ENCODE measurements at regions not wholly inside any gene's neighbourhood (a gene's known extent, or its start where the extent isn't known, plus 50 kb on each side); places are given as distances from the start of the nearest gene placed in this dataset.
A peak's percentile ranks its signal among the peaks of the same experiment; 100 is the strongest.

DNA sequence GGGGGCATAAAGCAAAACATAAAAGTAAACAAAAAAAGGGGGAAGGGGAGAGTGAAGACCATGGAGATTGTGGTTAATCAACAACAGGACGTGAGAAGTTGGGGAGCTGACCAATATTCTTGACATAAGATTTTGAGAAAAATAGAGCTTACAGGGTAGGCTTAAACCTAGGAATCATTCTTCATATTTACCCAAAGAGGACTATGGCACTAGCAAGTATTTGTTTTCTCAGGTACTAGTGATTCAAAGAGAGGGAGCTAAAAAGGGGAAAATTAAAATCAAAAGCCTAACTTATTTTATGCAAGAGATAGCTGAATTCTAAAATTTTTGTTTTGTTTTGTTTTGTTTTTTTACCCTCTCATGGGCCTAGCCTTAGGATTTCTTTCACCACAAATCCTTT is 427.5 kb downstream of the PIK3R1 start:
- Mint-ChIP-seq H3K4me1 (peaks cover 17% of the 10 kb centered on the region), H3K27ac (no peak overlapping the region), H3K27me3 (no peaks in the 10 kb centered on the region), H3K4me3 (no peak overlapping the region), H3K9me3 (ENCODE audit: insufficient read depth) (no peaks in the 10 kb centered on the region)
- no peak overlapping the region for H3K9ac ChIP-seq (ENCODE audit: low read length)
- no peak overlapping the region for H3K4me3 ChIP-seq (ENCODE audit: control extremely low read depth in 1 of 5, extremely low read depth in 1 of 5, insufficient read depth in 1 of 5, low read depth in 2 of 5, low read length in 4 of 5)
- intact Hi-C loops (cut with micrococcal nuclease) = loop anchor here (10.0 kb wide), 1 partner anchor 358 kb away; no protein-coding TSS in a partner anchor
- no peaks in the 10 kb centered on the region for H3K36me3 ChIP-seq (replicated peaks in 1 of 2; ENCODE audit: control extremely low read depth in 1 of 2, control insufficient read depth in 1 of 2, extremely low read depth in 1 of 2, insufficient read depth in 2 of 2, low read length in 1 of 2)
- H3K4me1 ChIP-seq (ENCODE audit: control insufficient read depth in 2 of 2, insufficient read depth in 2 of 2, low read length in 2 of 2) = peaks cover 0 to 17% of the 10 kb centered on the region in 2 donors
- ChIA-PET CTCF (interaction anchor here (0.6 kb wide), 1 partner anchor 520 kb away, joined by 3 read pairs; no protein-coding TSS in a partner anchor), POLR2A (no interaction called here)
- H3K9me3 ChIP-seq (ENCODE audit: control extremely low read depth in 1 of 3, control insufficient read depth in 2 of 3, insufficient read depth in 1 of 3, low read length in 2 of 3) = no peaks in the 10 kb centered on the region
- no peaks in the 10 kb centered on the region for H3K79me2 ChIP-seq (ENCODE audit: control insufficient read depth, insufficient read depth, low read length)
- WGBS (ENCODE audit: insufficient coverage) = no CpG with 5 or more reads among the region's 1 CpG
- H3K27me3 ChIP-seq (replicated peaks in 1 of 4; ENCODE audit: control extremely low read depth in 1 of 4, control insufficient read depth in 3 of 4, insufficient read depth in 4 of 4, low read length in 3 of 4) = no peaks in the 10 kb centered on the region
- TF ChIP-seq CTCF (IDR thresholded peaks at IDR 0.05) (no peak), EZH2 (IDR thresholded peaks at IDR 0.05; ENCODE audit: borderline replicate concordance, insufficient read depth, low read depth, low read length, poor library complexity, severe bottlenecking) (no peak)
- no peak overlapping the region for H3K4me2 ChIP-seq (replicated peaks; ENCODE audit: low read depth, low read length, poor library complexity, severe bottlenecking)
- no peak for DNase-seq
- H3K27ac ChIP-seq (ENCODE audit: low read length in 2 of 2) = no peak overlapping the region
- no peak overlapping the region for H2AFZ ChIP-seq (ENCODE audit: insufficient read depth, low read depth, low read length, poor library complexity, severe bottlenecking)
- no peaks in the 10 kb centered on the region for H4K20me1 ChIP-seq (ENCODE audit: control insufficient read depth, insufficient read depth, low read length, poor library complexity, severe bottlenecking)
- no peak for ATAC-seq (ENCODE audit: low read depth)

GRCh38 chr5:68644971-68645370 is 429.4 kb downstream of the PIK3R1 start:
- no peaks in the 10 kb centered on the region for H4K20me1 ChIP-seq (ENCODE audit: control insufficient read depth, insufficient read depth, low read length, poor library complexity, severe bottlenecking)
- H3K27ac Mint-ChIP-seq = peak overlapping the region; percentile 8
- H3K4me1 Mint-ChIP-seq = peaks cover 17% of the 10 kb centered on the region
- H3K27me3 Mint-ChIP-seq = no peaks in the 10 kb centered on the region
- H3K36me3 ChIP-seq (replicated peaks in 1 of 2; ENCODE audit: control extremely low read depth in 1 of 2, control insufficient read depth in 1 of 2, extremely low read depth in 1 of 2, insufficient read depth in 2 of 2, low read length in 1 of 2) = no peaks in the 10 kb centered on the region
- TF ChIP-seq CTCF (IDR thresholded peaks at IDR 0.05) = no peak
- no peak for TF ChIP-seq EZH2 (IDR thresholded peaks at IDR 0.05; ENCODE audit: borderline replicate concordance, insufficient read depth, low read depth, low read length, poor library complexity, severe bottlenecking)
- intact Hi-C loops (cut with micrococcal nuclease) = loop anchor here (10.0 kb wide), 1 partner anchor 360 kb away; no protein-coding TSS in a partner anchor
- H2AFZ ChIP-seq (ENCODE audit: insufficient read depth, low read depth, low read length, poor library complexity, severe bottlenecking) = peak overlapping the region; percentile 4
- no peaks in the 10 kb centered on the region for H3K27me3 ChIP-seq (replicated peaks in 1 of 4; ENCODE audit: control extremely low read depth in 1 of 4, control insufficient read depth in 3 of 4, insufficient read depth in 4 of 4, low read length in 3 of 4)
- WGBS (ENCODE audit: insufficient coverage) = 33% methylated on average over 1 of the region's 3 CpGs
- ATAC-seq (ENCODE audit: low read depth) (peak; percentile 87), DNase-seq (peak; percentile 50)
- no peak overlapping the region for H3K4me3 ChIP-seq (ENCODE audit: control extremely low read depth in 1 of 5, extremely low read depth in 1 of 5, insufficient read depth in 1 of 5, low read depth in 2 of 5, low read length in 4 of 5)
- peaks cover 0 to 17% of the 10 kb centered on the region in 2 donors for H3K4me1 ChIP-seq (ENCODE audit: control insufficient read depth in 2 of 2, insufficient read depth in 2 of 2, low read length in 2 of 2)
- ChIA-PET POLR2A (no interaction called here), CTCF (interaction anchor here (0.6 kb wide), 1 partner anchor 16 kb away, joined by 3 read pairs; no protein-coding TSS in a partner anchor)
- no peak overlapping the region for H3K4me3 Mint-ChIP-seq
- H3K79me2 ChIP-seq (ENCODE audit: control insufficient read depth, insufficient read depth, low read length) = no peaks in the 10 kb centered on the region
- H3K9me3 ChIP-seq (ENCODE audit: control extremely low read depth in 1 of 3, control insufficient read depth in 2 of 3, insufficient read depth in 1 of 3, low read length in 2 of 3) = no peaks in the 10 kb centered on the region
- no peak overlapping the region for H3K4me2 ChIP-seq (replicated peaks; ENCODE audit: low read depth, low read length, poor library complexity, severe bottlenecking)
- no peak overlapping the region for H3K9ac ChIP-seq (ENCODE audit: low read length)
- no peaks in the 10 kb centered on the region for H3K9me3 Mint-ChIP-seq (ENCODE audit: insufficient read depth)
- H3K27ac ChIP-seq (ENCODE audit: low read length in 2 of 2) = no peak overlapping the region
